ENCODE measurements at regions not wholly inside any gene's neighbourhood (a gene's known extent, or its start where the extent isn't known, plus 50 kb on each side); places are given as distances from the start of the nearest gene placed in this dataset.

- TF ChIP-seq EZH2 (IDR thresholded peaks at IDR 0.05; ENCODE audit: borderline replicate concordance, low read depth, low read length, poor library complexity, severe bottlenecking) (no peak), CTCF (conservative IDR thresholded peaks at IDR 0.05; ENCODE audit: low read depth, low read length) (no peak)
- Histone ChIP-seq H3K4me1 (ENCODE audit: insufficient read depth, low read length, poor library complexity, severe bottlenecking) (no peaks in the 10 kb centered on the region), H3K27me3 (replicated peaks; ENCODE audit: insufficient read depth, low read depth, low read length, poor library complexity) (no peaks in the 10 kb centered on the region), H3K4me3 (ENCODE audit: low read depth, low read length, poor library complexity, severe bottlenecking) (no peak overlapping the region), H3K9me3 (ENCODE audit: low read depth, low read length, poor library complexity, severe bottlenecking) (peaks cover 10% of the 10 kb centered on the region), H3K36me3 (ENCODE audit: insufficient read depth, low read length, poor library complexity, severe bottlenecking) (no peaks in the 10 kb centered on the region), H3K27ac (ENCODE audit: low read depth, low read length, poor library complexity, severe bottlenecking) (no peak overlapping the region)
- BruUV-seq (replicated peaks), result no TSS peak
- CTCF ChIA-PET, result no interaction called here
- intact Hi-C loops (cut with micrococcal nuclease; ENCODE audit: unreplicated experiment), result no loop called here
- POLR2A ChIA-PET (ENCODE audit: low non-redundant PET), result no interaction called here
- no peak for DNase-seq (ENCODE audit: low spot score)
Observed at GRCh38 chr2:107088156-107088555, 202.2 kb upstream of the ST6GAL2 start.

GRCh38 chr2:107091163-107091864 is 205.3 kb upstream of the ST6GAL2 start:
- H3K27me3 ChIP-seq (replicated peaks; ENCODE audit: insufficient read depth, low read depth, low read length, poor library complexity), result no peaks in the 10 kb centered on the region
- intact Hi-C loops (cut with micrococcal nuclease; ENCODE audit: unreplicated experiment), result no loop called here
- peaks cover 10% of the 10 kb centered on the region for H3K9me3 ChIP-seq (ENCODE audit: low read depth, low read length, poor library complexity, severe bottlenecking)
- no peaks in the 10 kb centered on the region for H3K4me1 ChIP-seq (ENCODE audit: insufficient read depth, low read length, poor library complexity, severe bottlenecking)
- ChIA-PET POLR2A (ENCODE audit: low non-redundant PET) (no interaction called here), CTCF (no interaction called here)
- H3K4me3 ChIP-seq (ENCODE audit: low read depth, low read length, poor library complexity, severe bottlenecking), result no peak overlapping the region
- no peaks in the 10 kb centered on the region for H3K36me3 ChIP-seq (ENCODE audit: insufficient read depth, low read length, poor library complexity, severe bottlenecking)
- H3K27ac ChIP-seq (ENCODE audit: low read depth, low read length, poor library complexity, severe bottlenecking), result no peak overlapping the region
- TF ChIP-seq EZH2 (IDR thresholded peaks at IDR 0.05; ENCODE audit: borderline replicate concordance, low read depth, low read length, poor library complexity, severe bottlenecking) (no peak), CTCF (conservative IDR thresholded peaks at IDR 0.05; ENCODE audit: low read depth, low read length) (no peak)
- no TSS peak for BruUV-seq (replicated peaks)
- DNase-seq (ENCODE audit: low spot score), result no peak

- ChIA-PET POLR2A (ENCODE audit: low non-redundant PET) (no interaction called here), CTCF (no interaction called here)
- Histone ChIP-seq H3K27ac (ENCODE audit: low read depth, low read length, poor library complexity, severe bottlenecking) (no peak overlapping the region), H3K36me3 (ENCODE audit: insufficient read depth, low read length, poor library complexity, severe bottlenecking) (no peaks in the 10 kb centered on the region), H3K4me3 (ENCODE audit: low read depth, low read length, poor library complexity, severe bottlenecking) (no peak overlapping the region), H3K9me3 (ENCODE audit: low read depth, low read length, poor library complexity, severe bottlenecking) (peaks cover 5% of the 10 kb centered on the region), H3K27me3 (replicated peaks; ENCODE audit: insufficient read depth, low read depth, low read length, poor library complexity) (no peaks in the 10 kb centered on the region), H3K4me1 (ENCODE audit: insufficient read depth, low read length, poor library complexity, severe bottlenecking) (no peaks in the 10 kb centered on the region)
- DNase-seq (ENCODE audit: low spot score), result no peak
- no peak for TF ChIP-seq CTCF (conservative IDR thresholded peaks at IDR 0.05; ENCODE audit: low read depth, low read length)
- TF ChIP-seq EZH2 (IDR thresholded peaks at IDR 0.05; ENCODE audit: borderline replicate concordance, low read depth, low read length, poor library complexity, severe bottlenecking), result no peak
- no TSS peak for BruUV-seq (replicated peaks)
- intact Hi-C loops (cut with micrococcal nuclease; ENCODE audit: unreplicated experiment), result no loop called here
Observed at GRCh38 chr2:107093426-107093957, 207.5 kb upstream of the ST6GAL2 start.

All from A673 (cell line).